ENCODE measurements at regions not wholly inside any gene's neighbourhood (a gene's known extent, or its start where the extent isn't known, plus 50 kb on each side); places are given as distances from the start of the nearest gene placed in this dataset.

DNA sequence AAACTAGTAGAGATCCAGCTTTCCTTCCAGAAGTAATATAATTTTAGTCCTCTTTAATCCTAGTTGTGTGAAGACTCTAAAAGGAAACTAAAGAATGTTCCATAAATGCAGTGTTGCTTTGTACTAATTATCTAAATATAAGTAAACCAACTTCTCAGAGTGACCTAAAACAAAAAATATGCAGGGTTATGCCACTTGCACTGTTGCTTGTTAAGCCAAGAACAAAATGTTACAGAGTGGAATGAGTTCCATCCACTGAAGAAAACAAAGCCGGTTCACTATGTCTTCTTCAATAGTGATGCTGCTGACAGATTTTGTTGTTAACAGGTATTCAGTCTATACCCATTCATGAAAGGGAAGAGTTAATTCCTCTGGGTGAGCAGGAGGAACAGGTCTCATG, 252.0 kb upstream of the DIAPH2 start:
- no peak overlapping the region for H3K27ac ChIP-seq (ENCODE audit: low read depth, low read length, poor library complexity, severe bottlenecking)
- intact Hi-C loops (cut with micrococcal nuclease; ENCODE audit: unreplicated experiment): no loop called here
- POLR2A ChIA-PET (ENCODE audit: low non-redundant PET): no interaction called here
- no peak overlapping the region for H3K4me3 ChIP-seq (ENCODE audit: low read depth, low read length, poor library complexity, severe bottlenecking)
- BruUV-seq (replicated peaks): no TSS peak
- TF ChIP-seq, protein P1, sequence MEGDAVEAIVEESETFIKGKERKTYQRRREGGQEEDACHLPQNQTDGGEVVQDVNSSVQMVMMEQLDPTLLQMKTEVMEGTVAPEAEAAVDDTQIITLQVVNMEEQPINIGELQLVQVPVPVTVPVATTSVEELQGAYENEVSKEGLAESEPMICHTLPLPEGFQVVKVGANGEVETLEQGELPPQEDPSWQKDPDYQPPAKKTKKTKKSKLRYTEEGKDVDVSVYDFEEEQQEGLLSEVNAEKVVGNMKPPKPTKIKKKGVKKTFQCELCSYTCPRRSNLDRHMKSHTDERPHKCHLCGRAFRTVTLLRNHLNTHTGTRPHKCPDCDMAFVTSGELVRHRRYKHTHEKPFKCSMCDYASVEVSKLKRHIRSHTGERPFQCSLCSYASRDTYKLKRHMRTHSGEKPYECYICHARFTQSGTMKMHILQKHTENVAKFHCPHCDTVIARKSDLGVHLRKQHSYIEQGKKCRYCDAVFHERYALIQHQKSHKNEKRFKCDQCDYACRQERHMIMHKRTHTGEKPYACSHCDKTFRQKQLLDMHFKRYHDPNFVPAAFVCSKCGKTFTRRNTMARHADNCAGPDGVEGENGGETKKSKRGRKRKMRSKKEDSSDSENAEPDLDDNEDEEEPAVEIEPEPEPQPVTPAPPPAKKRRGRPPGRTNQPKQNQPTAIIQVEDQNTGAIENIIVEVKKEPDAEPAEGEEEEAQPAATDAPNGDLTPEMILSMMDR (conservative IDR thresholded peaks at IDR 0.05; ENCODE audit: low read depth, low read length): no peak
- no peak for TF ChIP-seq EZH2 (IDR thresholded peaks at IDR 0.05; ENCODE audit: borderline replicate concordance, low read depth, low read length, poor library complexity, severe bottlenecking)
- DNase-seq (ENCODE audit: low spot score): no peak
- CTCF ChIA-PET: no interaction called here
- H3K9me3 ChIP-seq (ENCODE audit: low read depth, low read length, poor library complexity, severe bottlenecking): no peaks in the 10 kb centered on the region
- no peaks in the 10 kb centered on the region for H3K4me1 ChIP-seq (ENCODE audit: insufficient read depth, low read length, poor library complexity, severe bottlenecking)
- no peaks in the 10 kb centered on the region for H3K36me3 ChIP-seq (ENCODE audit: insufficient read depth, low read length, poor library complexity, severe bottlenecking)
- no peaks in the 10 kb centered on the region for H3K27me3 ChIP-seq (replicated peaks; ENCODE audit: insufficient read depth, low read depth, low read length, poor library complexity)

- BruUV-seq (replicated peaks): no TSS peak
- POLR2A ChIA-PET (ENCODE audit: low non-redundant PET): no interaction called here
- CTCF ChIA-PET: no interaction called here
- no peaks in the 10 kb centered on the region for H3K27me3 ChIP-seq (replicated peaks; ENCODE audit: insufficient read depth, low read depth, low read length, poor library complexity)
- intact Hi-C loops (cut with micrococcal nuclease; ENCODE audit: unreplicated experiment): no loop called here
- H3K4me1 ChIP-seq (ENCODE audit: insufficient read depth, low read length, poor library complexity, severe bottlenecking): no peaks in the 10 kb centered on the region
- no peaks in the 10 kb centered on the region for H3K9me3 ChIP-seq (ENCODE audit: low read depth, low read length, poor library complexity, severe bottlenecking)
- H3K36me3 ChIP-seq (ENCODE audit: insufficient read depth, low read length, poor library complexity, severe bottlenecking): no peaks in the 10 kb centered on the region
- no peak overlapping the region for H3K27ac ChIP-seq (ENCODE audit: low read depth, low read length, poor library complexity, severe bottlenecking)
- no peak for DNase-seq (ENCODE audit: low spot score)
- no peak for TF ChIP-seq EZH2 (IDR thresholded peaks at IDR 0.05; ENCODE audit: borderline replicate concordance, low read depth, low read length, poor library complexity, severe bottlenecking)
- TF ChIP-seq, protein P1 (conservative IDR thresholded peaks at IDR 0.05; ENCODE audit: low read depth, low read length): no peak
- no peak overlapping the region for H3K4me3 ChIP-seq (ENCODE audit: low read depth, low read length, poor library complexity, severe bottlenecking)
These were observed 251.1 kb upstream of the DIAPH2 start for GRCh38 chrX:96433409-96434077.

- Histone ChIP-seq H3K9me3 (ENCODE audit: low read depth, low read length, poor library complexity, severe bottlenecking) (no peaks in the 10 kb centered on the region), H3K4me1 (ENCODE audit: insufficient read depth, low read length, poor library complexity, severe bottlenecking) (no peaks in the 10 kb centered on the region), H3K27ac (ENCODE audit: low read depth, low read length, poor library complexity, severe bottlenecking) (no peak overlapping the region), H3K4me3 (ENCODE audit: low read depth, low read length, poor library complexity, severe bottlenecking) (no peak overlapping the region), H3K27me3 (replicated peaks; ENCODE audit: insufficient read depth, low read depth, low read length, poor library complexity) (no peaks in the 10 kb centered on the region), H3K36me3 (ENCODE audit: insufficient read depth, low read length, poor library complexity, severe bottlenecking) (no peaks in the 10 kb centered on the region)
- intact Hi-C loops (cut with micrococcal nuclease; ENCODE audit: unreplicated experiment): no loop called here
- ChIA-PET CTCF (no interaction called here), POLR2A (ENCODE audit: low non-redundant PET) (no interaction called here)
- TF ChIP-seq, protein P1 (conservative IDR thresholded peaks at IDR 0.05; ENCODE audit: low read depth, low read length): no peak
- no peak for TF ChIP-seq EZH2 (IDR thresholded peaks at IDR 0.05; ENCODE audit: borderline replicate concordance, low read depth, low read length, poor library complexity, severe bottlenecking)
- DNase-seq (ENCODE audit: low spot score): no peak
- BruUV-seq (replicated peaks): no TSS peak
These were observed 249.1 kb upstream of the DIAPH2 start for GRCh38 chrX:96435378-96436035.

All from A673 (cell line).